Gastroesophageal sphincter (tissue), 4 donors: ENCODE measurements at regions not wholly inside any gene's neighbourhood (a gene's known extent, or its start where the extent isn't known, plus 50 kb on each side); places are given as distances from the start of the nearest gene placed in this dataset.
A peak's percentile ranks its signal among the peaks of the same experiment; 100 is the strongest.

Experiments used
- ATAC-seq: fragments of 150-250 bp; one replicate; pipeline ENCODE4 v1.9.1; 2016; ENCODE audit warnings: mild to moderate bottlenecking, moderate library complexity
- H3K27ac ChIP-seq, 4 donors: fragments of 200-600 bp; sonication (generic) in 3 of 4; 1 replicate in 3 of 4; 2 replicates in 1 of 4; pipeline ENCODE4 v1.5.1; 2016 to 2019
- H3K27me3 ChIP-seq: fragments of 200-600 bp; sonication (generic); one replicate; pipeline ENCODE4 v1.5.1; 2019
- H3K36me3 ChIP-seq, 2 donors: fragments of 200-600 bp; sonication (generic); one replicate each; pipeline ENCODE4 v1.5.1; 2019; ENCODE audit warnings: control low read depth in 1 of 2
- H3K4me1 ChIP-seq, 3 donors: fragments of 200-600 bp; sonication (generic); 1 replicate in 2 of 3; 2 replicates in 1 of 3; pipeline ENCODE4 v1.5.1; 2016 to 2019; ENCODE audit warnings: control low read depth in 2 of 3
- H3K4me3 ChIP-seq, 2 donors: fragments of 200-600 bp; sonication (generic); one replicate each; pipeline ENCODE4 v1.5.1; 2019; ENCODE audit warnings: mild to moderate bottlenecking in 1 of 2, moderate library complexity in 1 of 2
- H3K9me3 ChIP-seq, 3 donors: fragments of 200-600 bp; sonication (generic); one replicate each; pipeline ENCODE4 v1.5.1; 2017 to 2019; ENCODE audit warnings: control low read depth in 2 of 3
- EP300 ChIP-seq: sonication (generic); formaldehyde crosslinking; IDR thresholded peaks from one replicate; pipeline ENCODE4 v1.6.1; 2017; ENCODE audit warnings: antibody characterized with exemption, mild to moderate bottlenecking
- POLR2A ChIP-seq, 2 donors: fragments of 450-650 bp; IDR thresholded peaks; one replicate each; pipeline ENCODE4 v1.6.1; 2017; ENCODE audit warnings: antibody characterized with exemption in 2 of 2, mild to moderate bottlenecking in 2 of 2, moderate library complexity in 1 of 2
- POLR2AphosphoS5 ChIP-seq: sonication (generic); formaldehyde crosslinking; IDR thresholded peaks from one replicate; pipeline ENCODE4 v1.6.1; 2017; ENCODE audit warnings: antibody characterized with exemption
- WGBS, 2 donors: methylation state at CpG; one replicate each; pipeline ENCODE4 v1.1.5; 2018; ENCODE audit warnings: low coverage in 1 of 2; 5-methylcytosine and 5-hydroxymethylcytosine counted together
- TF ChIP-seq, protein P1 (sequence below), 4 experiments: fragments of 200-600 bp in 2 of 4; fragments of 450-650 bp in 2 of 4; sonication (generic) in 1 of 4; IDR thresholded peaks; one replicate each; pipeline ENCODE4 v1.5.1; 2017 to 2019; ENCODE audit warnings: antibody characterized with exemption in 4 of 4, mild to moderate bottlenecking in 2 of 4, moderate library complexity in 2 of 4

DNA sequence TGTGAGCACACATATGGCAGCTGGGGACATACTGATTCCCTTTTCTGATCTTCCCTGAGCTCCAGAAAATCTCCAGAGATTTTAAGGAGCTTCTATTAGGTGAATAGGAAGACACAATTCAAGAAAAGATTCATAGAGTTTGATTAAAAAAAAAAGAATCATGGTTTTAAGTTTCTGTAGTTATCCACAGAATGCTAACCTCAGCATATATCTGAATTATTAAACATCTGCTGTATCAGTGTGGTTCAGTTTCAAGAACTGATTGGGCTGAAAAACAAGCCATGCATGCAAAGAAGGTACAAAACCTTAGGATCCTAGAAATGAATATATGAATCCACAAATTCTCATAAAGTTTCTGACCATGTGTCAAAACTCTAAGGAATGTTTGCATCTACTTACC, 94.1 kb upstream of the ZNF438 start:
- Histone ChIP-seq H3K9me3 (no peaks in the 10 kb centered on the region), H3K36me3 (no peaks in the 10 kb centered on the region), H3K27me3 (no peaks in the 10 kb centered on the region), H3K4me1 (peaks cover 0 to 32% (median 4%) of the 10 kb centered on the region in 3 donors), H3K4me3 (no peak overlapping the region), H3K27ac (no peak overlapping the region)
- TF ChIP-seq EP300 (no peak), POLR2A (IDR thresholded peaks at IDR 0.05) (no peak), POLR2AphosphoS5 (no peak)
- TF ChIP-seq, protein P1, sequence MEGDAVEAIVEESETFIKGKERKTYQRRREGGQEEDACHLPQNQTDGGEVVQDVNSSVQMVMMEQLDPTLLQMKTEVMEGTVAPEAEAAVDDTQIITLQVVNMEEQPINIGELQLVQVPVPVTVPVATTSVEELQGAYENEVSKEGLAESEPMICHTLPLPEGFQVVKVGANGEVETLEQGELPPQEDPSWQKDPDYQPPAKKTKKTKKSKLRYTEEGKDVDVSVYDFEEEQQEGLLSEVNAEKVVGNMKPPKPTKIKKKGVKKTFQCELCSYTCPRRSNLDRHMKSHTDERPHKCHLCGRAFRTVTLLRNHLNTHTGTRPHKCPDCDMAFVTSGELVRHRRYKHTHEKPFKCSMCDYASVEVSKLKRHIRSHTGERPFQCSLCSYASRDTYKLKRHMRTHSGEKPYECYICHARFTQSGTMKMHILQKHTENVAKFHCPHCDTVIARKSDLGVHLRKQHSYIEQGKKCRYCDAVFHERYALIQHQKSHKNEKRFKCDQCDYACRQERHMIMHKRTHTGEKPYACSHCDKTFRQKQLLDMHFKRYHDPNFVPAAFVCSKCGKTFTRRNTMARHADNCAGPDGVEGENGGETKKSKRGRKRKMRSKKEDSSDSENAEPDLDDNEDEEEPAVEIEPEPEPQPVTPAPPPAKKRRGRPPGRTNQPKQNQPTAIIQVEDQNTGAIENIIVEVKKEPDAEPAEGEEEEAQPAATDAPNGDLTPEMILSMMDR (IDR thresholded peaks at IDR 0.05) = no peak
- ATAC-seq = no peak

DNA sequence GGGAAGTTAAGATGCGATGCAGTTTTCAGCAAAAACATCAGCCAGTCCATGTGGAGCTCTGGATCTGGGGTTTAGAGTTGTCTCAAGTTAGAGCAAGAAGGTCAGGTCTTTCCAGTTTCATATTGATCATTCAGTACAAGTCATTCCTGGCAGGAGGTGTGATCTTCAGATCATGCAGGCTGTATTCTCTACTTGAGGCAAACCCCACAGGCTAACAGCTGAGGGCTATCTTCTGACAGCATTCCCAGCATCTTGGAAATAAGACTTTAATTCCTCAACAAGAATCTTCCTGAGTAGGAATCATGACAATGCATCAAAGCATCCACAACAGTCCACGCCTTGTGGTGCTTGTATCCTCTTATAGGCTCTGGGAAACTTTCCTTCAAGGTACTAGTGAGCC, 94.9 kb upstream of the ZNF438 start:
- TF ChIP-seq EP300 (no peak), POLR2A (IDR thresholded peaks at IDR 0.05) (no peak), POLR2AphosphoS5 (no peak)
- TF ChIP-seq, protein P1 (IDR thresholded peaks at IDR 0.05) = no peak
- 80 to 85% methylated on average over 2 of the region's 2 CpGs for WGBS, 2 donors
- no peaks in the 10 kb centered on the region for H3K27me3 ChIP-seq
- H3K36me3 ChIP-seq = no peaks in the 10 kb centered on the region
- no peaks in the 10 kb centered on the region for H3K9me3 ChIP-seq
- no peak for ATAC-seq
- no peak overlapping the region for H3K27ac ChIP-seq
- H3K4me1 ChIP-seq = peaks cover 0 to 27% (median 4%) of the 10 kb centered on the region in 3 donors
- H3K4me3 ChIP-seq = no peak overlapping the region

DNA sequence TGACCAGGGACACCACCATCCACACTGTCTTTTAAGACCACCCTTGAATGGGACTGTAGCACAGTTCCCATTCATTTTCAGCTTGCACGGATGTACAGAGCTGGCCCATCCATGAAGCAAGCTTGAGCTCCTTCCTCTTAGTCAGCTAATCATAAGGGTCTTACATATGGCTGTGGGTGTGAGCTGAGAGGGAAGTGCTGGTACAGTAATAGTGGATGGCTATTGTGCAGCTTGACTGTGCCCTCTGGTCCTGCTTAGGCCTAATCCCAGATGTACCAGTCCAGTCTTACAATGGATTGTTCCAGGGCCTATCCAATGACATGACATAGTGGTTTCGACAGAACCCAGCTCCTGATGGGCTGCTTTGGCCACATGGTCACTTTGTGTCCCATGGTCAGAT, 96.9 kb upstream of the ZNF438 start:
- Histone ChIP-seq H3K27ac (peak overlapping the region in 2 of 4 donors; percentile 68 to 85), H3K9me3 (no peaks in the 10 kb centered on the region), H3K27me3 (no peaks in the 10 kb centered on the region), H3K36me3 (no peaks in the 10 kb centered on the region), H3K4me3 (no peak overlapping the region), H3K4me1 (peaks cover 0 to 37% (median 9%) of the 10 kb centered on the region in 3 donors)
- ATAC-seq = no peak
- WGBS, 2 donors = 89 to 100% methylated on average over 1 to 2 of the region's 2 CpGs
- TF ChIP-seq EP300 (no peak), POLR2AphosphoS5 (no peak)
- TF ChIP-seq, protein P1 (IDR thresholded peaks at IDR 0.05) = no peak

DNA sequence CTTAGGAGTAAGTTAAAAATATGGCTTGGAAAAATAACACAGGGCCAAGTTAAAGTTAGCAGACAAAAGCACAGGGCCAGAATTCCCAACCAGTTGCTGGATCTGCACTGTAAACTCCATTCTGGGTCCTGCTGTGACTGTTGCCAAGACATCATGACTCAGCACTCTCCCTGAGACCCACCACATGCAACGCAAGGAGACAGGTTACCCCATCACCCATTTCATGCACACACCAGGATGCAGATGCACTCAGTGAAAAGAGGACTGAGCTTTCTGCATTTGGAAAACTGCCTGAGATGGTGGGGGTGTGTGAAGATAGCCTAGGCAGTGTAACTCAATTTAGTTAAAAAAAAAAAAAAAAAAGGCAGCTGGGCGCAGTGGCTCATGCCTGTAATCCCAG, 97.6 kb upstream of the ZNF438 start:
- Histone ChIP-seq H3K9me3 (no peaks in the 10 kb centered on the region), H3K27ac (peak overlapping the region in 2 of 4 donors; percentile 68 to 85), H3K4me1 (peaks cover 0 to 44% (median 14%) of the 10 kb centered on the region in 3 donors), H3K36me3 (no peaks in the 10 kb centered on the region), H3K4me3 (no peak overlapping the region), H3K27me3 (no peaks in the 10 kb centered on the region)
- peak; percentile 70 for ATAC-seq
- WGBS, 2 donors = 0 to 40% methylated on average over 1 to 2 of the region's 2 CpGs
- TF ChIP-seq, protein P1 (IDR thresholded peaks at IDR 0.05) = no peak
- TF ChIP-seq POLR2AphosphoS5 = peak; percentile 81

DNA sequence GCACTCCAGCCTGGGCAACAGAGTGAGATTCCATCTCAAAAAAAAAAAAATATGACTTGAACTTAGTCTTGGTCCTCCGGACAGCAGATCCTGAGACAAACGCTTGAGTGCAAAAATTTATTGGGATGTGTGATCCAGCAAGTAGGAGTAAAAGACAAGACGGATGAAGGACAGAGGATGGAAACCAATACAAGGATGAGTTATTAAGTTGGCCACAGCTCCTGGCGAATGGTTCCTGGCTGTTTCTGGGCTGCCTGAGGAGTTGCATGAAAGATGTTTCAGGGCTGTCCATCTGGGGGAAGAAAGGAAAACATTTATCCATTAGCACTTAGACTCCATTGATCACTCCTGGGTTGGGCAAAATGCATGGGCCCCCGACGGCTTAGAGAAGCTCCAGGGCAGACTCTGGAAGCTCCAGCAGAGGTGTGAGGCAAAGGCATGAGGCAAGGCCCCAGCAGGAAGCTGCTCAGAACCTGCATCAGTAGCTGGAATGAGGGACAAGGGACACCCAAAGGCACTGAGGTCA, 98.3 kb upstream of the ZNF438 start:
- no peaks in the 10 kb centered on the region for H3K36me3 ChIP-seq
- TF ChIP-seq POLR2A (IDR thresholded peaks at IDR 0.05) (no peak), EP300 (no peak), POLR2AphosphoS5 (no peak)
- TF ChIP-seq, protein P1 (IDR thresholded peaks at IDR 0.05) = no peak
- H3K4me1 ChIP-seq = peaks cover 0 to 51% (median 20%) of the 10 kb centered on the region in 3 donors
- no peaks in the 10 kb centered on the region for H3K9me3 ChIP-seq
- 51 to 85% methylated on average over 2 to 6 of the region's 6 CpGs for WGBS, 2 donors
- peak overlapping the region in 3 of 4 donors; percentile 23 to 85 (median 68) for H3K27ac ChIP-seq
- ATAC-seq = no peak
- no peak overlapping the region for H3K4me3 ChIP-seq
- no peaks in the 10 kb centered on the region for H3K27me3 ChIP-seq
